Ascending aorta (tissue), 2 donors: ENCODE measurements at regions not wholly inside any gene's neighbourhood (a gene's known extent, or its start where the extent isn't known, plus 50 kb on each side); places are given as distances from the start of the nearest gene placed in this dataset.

Experiments used
- DNase-seq, 2 donors: peaks; one replicate each; pipeline ENCODE4 v3.0.0-alpha.2; 2019; ENCODE audit warnings: low spot score in 2 of 2
- H3K27ac ChIP-seq, 2 donors: fragments of 200-600 bp; sonication (generic); one replicate each; pipeline ENCODE4 v1.5.1; 2016 to 2017; ENCODE audit warnings: mild to moderate bottlenecking in 1 of 2
- H3K27me3 ChIP-seq: fragments of 200-600 bp; sonication (generic); one replicate; pipeline ENCODE4 v1.5.1; 2017
- H3K36me3 ChIP-seq, 2 donors: fragments of 200-600 bp; sonication (generic); one replicate each; pipeline ENCODE4 v1.5.1; 2016
- H3K4me1 ChIP-seq, 2 donors: fragments of 200-600 bp; sonication (generic); one replicate each; pipeline ENCODE4 v1.5.1; 2016 to 2017; ENCODE audit warnings: mild to moderate bottlenecking in 1 of 2
- H3K4me3 ChIP-seq, 2 donors: fragments of 200-600 bp; sonication (generic); one replicate each; pipeline ENCODE4 v1.5.1; 2016 to 2017; ENCODE audit warnings: mild to moderate bottlenecking in 1 of 2
- H3K9me3 ChIP-seq, 2 donors: fragments of 200-600 bp; sonication (generic); one replicate each; pipeline ENCODE4 v1.5.1; 2016
- CTCF ChIP-seq, 3 experiments: fragments of 200-600 bp in 2 of 3; fragments of 450-650 bp in 1 of 3; sonication (generic) in 2 of 3; IDR thresholded peaks; one replicate each; pipeline ENCODE4 v1.5.1; 2016 to 2019; ENCODE audit warnings: antibody characterized with exemption in 3 of 3, mild to moderate bottlenecking in 1 of 3, moderate library complexity in 1 of 3
- intact Hi-C: fragments of 100-400 bp; cut with DNase I; formaldehyde crosslinking; loops from one replicate; pipeline ENCODE4 v1.15.1; 2023

GRCh38 chr16:65746941-65747340 is 619.5 kb upstream of the CDH5 start:
- DNase-seq = no peak

GRCh38 chr16:65745201-65745708 is 621.2 kb upstream of the CDH5 start:
- no peaks in the 10 kb centered on the region for H3K27me3 ChIP-seq
- no peaks in the 10 kb centered on the region for H3K4me1 ChIP-seq
- intact Hi-C loops = no loop called here
- no peaks in the 10 kb centered on the region for H3K9me3 ChIP-seq
- no peak for TF ChIP-seq CTCF (IDR thresholded peaks at IDR 0.05)
- H3K4me3 ChIP-seq = no peak overlapping the region
- H3K27ac ChIP-seq = no peak overlapping the region
- no peak for DNase-seq
- no peaks in the 10 kb centered on the region for H3K36me3 ChIP-seq

More at GRCh38 chr16:65746941-65747340, 619.5 kb upstream of the CDH5 start:
- Histone ChIP-seq H3K27ac (no peak overlapping the region), H3K4me1 (no peaks in the 10 kb centered on the region), H3K9me3 (no peaks in the 10 kb centered on the region), H3K27me3 (no peaks in the 10 kb centered on the region), H3K36me3 (no peaks in the 10 kb centered on the region), H3K4me3 (no peak overlapping the region)
- TF ChIP-seq CTCF (IDR thresholded peaks at IDR 0.05) = no peak
- intact Hi-C loops = no loop called here

GRCh38 chr16:65744401-65744800 is 622.1 kb upstream of the CDH5 start:
- DNase-seq = no peak
- intact Hi-C loops = no loop called here
- TF ChIP-seq CTCF (IDR thresholded peaks at IDR 0.05) = no peak
- H3K4me1 ChIP-seq = no peaks in the 10 kb centered on the region
- H3K36me3 ChIP-seq = no peaks in the 10 kb centered on the region
- no peaks in the 10 kb centered on the region for H3K9me3 ChIP-seq
- no peak overlapping the region for H3K27ac ChIP-seq
- H3K27me3 ChIP-seq = no peaks in the 10 kb centered on the region
- no peak overlapping the region for H3K4me3 ChIP-seq

GRCh38 chr16:65743558-65743957 is 621.7 kb upstream of the CDH11 start:
- Histone ChIP-seq H3K9me3 (no peaks in the 10 kb centered on the region), H3K4me3 (no peak overlapping the region), H3K36me3 (no peaks in the 10 kb centered on the region), H3K4me1 (no peaks in the 10 kb centered on the region), H3K27ac (no peak overlapping the region), H3K27me3 (no peaks in the 10 kb centered on the region)
- intact Hi-C loops = no loop called here
- DNase-seq = no peak
- TF ChIP-seq CTCF (IDR thresholded peaks at IDR 0.05) = no peak

GRCh38 chr16:65740711-65741110 is 618.8 kb upstream of the CDH11 start:
- Histone ChIP-seq H3K27ac (no peak overlapping the region), H3K27me3 (no peaks in the 10 kb centered on the region), H3K4me3 (no peak overlapping the region), H3K9me3 (no peaks in the 10 kb centered on the region), H3K36me3 (no peaks in the 10 kb centered on the region), H3K4me1 (no peaks in the 10 kb centered on the region)
- no peak for DNase-seq
- intact Hi-C loops = no loop called here
- no peak for TF ChIP-seq CTCF (IDR thresholded peaks at IDR 0.05)

GRCh38 chr16:65739518-65739917 is 617.7 kb upstream of the CDH11 start:
- intact Hi-C loops = no loop called here
- Histone ChIP-seq H3K36me3 (no peaks in the 10 kb centered on the region), H3K9me3 (no peaks in the 10 kb centered on the region), H3K27me3 (no peaks in the 10 kb centered on the region), H3K27ac (no peak overlapping the region), H3K4me1 (no peaks in the 10 kb centered on the region), H3K4me3 (no peak overlapping the region)
- no peak for DNase-seq
- no peak for TF ChIP-seq CTCF (IDR thresholded peaks at IDR 0.05)
